Heart left ventricle (tissue), 13 donors: ENCODE measurements at regions not wholly inside any gene's neighbourhood (a gene's known extent, or its start where the extent isn't known, plus 50 kb on each side); places are given as distances from the start of the nearest gene placed in this dataset.

ENCODE experiments used
- POLR2A ChIP-seq, 2 donors: fragments of 450-650 bp; IDR thresholded peaks; one replicate each; pipeline ENCODE4 v1.6.1; 2017; ENCODE audit warnings: antibody characterized with exemption in 2 of 2, mild to moderate bottlenecking in 2 of 2, moderate library complexity in 2 of 2
- TF ChIP-seq, protein P1 (sequence below), 12 donors: fragments of 200-600 bp; sonication (generic) in 4 of 12; IDR thresholded peaks; one replicate each; pipeline versions ENCODE4 v1.5.0 to v1.8.0; 2018 to 2022; ENCODE audit warnings: antibody characterized with exemption in 12 of 12, mild to moderate bottlenecking in 5 of 12
- donor health status: ischemic (EF 13 %, LVEDD 7.1; RV severe dilation, severe dysfunction).
- donor health status: DM: no; HTN: yes; CAD: no.
- donor health status: DM: no; HTN: no; CAD: no.
- donor health status: ischemic (EF 25% LVEDD 6.9; RV normal size, moderate dysfunction).
- donor health status: ischemic (EF 25% LVEDD 5.7; RV mildly dilated, moderate dysfunction).
- donor health status: ischemic (EF 35%, LVEDD 5.7; RV mildly dilated, moderate dysfunction).
- donor health status: nonischemic (EF 11% LVEDD 7.7; RV severe dilation, severe dysfunction).
- donor health status: DM: yes; HTN: yes; CAD: no.
- donor health status: PGD.
- donor health status: ischemic (EF 29% LVEDD 5.4; RV normal size, mild dysfunction).
- donor health status: nonischemic (EF 23%, LVEDD 6.1; RV moderate dilation, normal function).

- TF ChIP-seq POLR2A (IDR thresholded peaks at IDR 0.05) = no peak
- TF ChIP-seq, protein P1, sequence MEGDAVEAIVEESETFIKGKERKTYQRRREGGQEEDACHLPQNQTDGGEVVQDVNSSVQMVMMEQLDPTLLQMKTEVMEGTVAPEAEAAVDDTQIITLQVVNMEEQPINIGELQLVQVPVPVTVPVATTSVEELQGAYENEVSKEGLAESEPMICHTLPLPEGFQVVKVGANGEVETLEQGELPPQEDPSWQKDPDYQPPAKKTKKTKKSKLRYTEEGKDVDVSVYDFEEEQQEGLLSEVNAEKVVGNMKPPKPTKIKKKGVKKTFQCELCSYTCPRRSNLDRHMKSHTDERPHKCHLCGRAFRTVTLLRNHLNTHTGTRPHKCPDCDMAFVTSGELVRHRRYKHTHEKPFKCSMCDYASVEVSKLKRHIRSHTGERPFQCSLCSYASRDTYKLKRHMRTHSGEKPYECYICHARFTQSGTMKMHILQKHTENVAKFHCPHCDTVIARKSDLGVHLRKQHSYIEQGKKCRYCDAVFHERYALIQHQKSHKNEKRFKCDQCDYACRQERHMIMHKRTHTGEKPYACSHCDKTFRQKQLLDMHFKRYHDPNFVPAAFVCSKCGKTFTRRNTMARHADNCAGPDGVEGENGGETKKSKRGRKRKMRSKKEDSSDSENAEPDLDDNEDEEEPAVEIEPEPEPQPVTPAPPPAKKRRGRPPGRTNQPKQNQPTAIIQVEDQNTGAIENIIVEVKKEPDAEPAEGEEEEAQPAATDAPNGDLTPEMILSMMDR (IDR thresholded peaks at IDR 0.05) = no peak
Measured at GRCh38 chr7:131723926-131724325, 167.5 kb upstream of the PODXL start.
